ENCODE measurements at regions not wholly inside any gene's neighbourhood (a gene's known extent, or its start where the extent isn't known, plus 50 kb on each side); places are given as distances from the start of the nearest gene placed in this dataset.

- TF ChIP-seq EZH2phosphoT487 (IDR thresholded peaks at IDR 0.05; ENCODE audit: insufficient read depth, low read depth) (no peak), EZH2 (IDR thresholded peaks at IDR 0.05; ENCODE audit: insufficient read depth, poor library complexity, severe bottlenecking) (no peak)
These were observed 854.3 kb downstream of the LUZP2 start for GRCh38 chr11:25350899-25351803.

Data from GM23248 (cell line).